HG02938 (cell line): ENCODE measurements at regions not wholly inside any gene's neighbourhood (a gene's known extent, or its start where the extent isn't known, plus 50 kb on each side); places are given as distances from the start of the nearest gene placed in this dataset.
"Not testable (repeated sequence)": the region's sequence is repeated elsewhere in the genome, so short reads cannot be mapped to it uniquely, and the experiment has no call there.

ENCODE experiments used
- ATAC-seq: cut with Tn5 transposase; IDR thresholded peaks from one replicate; pipeline ENCODE4 v1.9.1; 2021; ENCODE audit warnings: mild to moderate bottlenecking, moderate library complexity; ENCODE audit not compliant: unreplicated experiment

DNA sequence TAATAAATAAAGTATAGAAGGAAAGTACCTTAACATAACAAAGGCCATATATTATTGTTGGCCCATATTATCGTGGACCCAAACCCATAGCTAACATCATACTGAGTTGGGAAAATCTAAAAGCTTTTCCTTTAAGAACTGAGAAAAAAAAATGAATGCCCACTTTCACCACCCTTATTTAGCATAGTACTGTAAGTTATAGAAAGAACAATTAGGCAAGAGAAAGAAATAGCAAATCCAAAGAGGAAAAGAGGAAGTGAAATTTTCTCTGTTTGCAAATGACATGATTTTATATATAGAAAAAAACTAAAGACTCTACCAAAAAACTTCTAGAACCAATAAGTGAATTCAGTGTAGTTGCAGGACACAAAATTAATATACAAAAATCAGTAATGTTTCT is 1854.6 kb downstream of the PCDH7 start:
- ATAC-seq, result no peak

DNA sequence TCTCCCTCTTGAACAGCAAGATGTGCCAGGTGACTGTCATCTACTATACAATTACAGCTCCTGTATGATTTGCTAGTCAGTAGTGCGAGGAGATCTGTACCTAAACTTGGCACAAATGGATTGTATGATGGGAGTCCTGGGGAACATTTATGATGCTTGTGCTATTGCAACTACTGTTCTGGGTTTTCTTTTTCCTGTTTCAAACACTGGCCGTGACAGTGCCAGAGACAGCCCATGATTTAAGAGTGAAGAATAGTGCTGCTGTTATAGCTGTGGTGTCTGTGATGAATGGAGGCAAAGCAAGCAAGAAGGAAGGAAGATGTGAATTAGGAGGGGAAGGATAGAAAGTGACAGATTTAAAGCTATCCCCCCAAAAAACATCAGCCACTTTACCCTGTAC is 1868.9 kb downstream of the PCDH7 start:
- ATAC-seq, result no peak

DNA sequence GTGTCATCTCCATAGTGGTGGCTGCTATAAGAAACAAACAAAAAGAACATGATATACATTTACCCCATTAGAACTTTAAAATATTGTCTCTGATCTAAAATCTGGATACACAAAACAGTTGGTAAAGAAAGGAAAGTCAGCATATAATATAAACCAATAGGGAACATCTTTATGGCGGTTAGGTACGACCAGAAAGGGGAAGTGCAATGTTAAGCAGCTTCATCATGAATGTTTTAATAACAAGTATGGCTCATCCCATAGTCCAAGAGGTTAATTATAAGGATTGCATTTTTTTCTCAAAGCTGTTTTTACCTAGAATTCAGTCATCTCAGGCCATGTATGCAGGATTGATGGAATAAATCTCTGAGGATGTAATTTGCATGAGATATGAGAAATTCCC is 1869.7 kb downstream of the PCDH7 start:
- no peak for ATAC-seq

DNA sequence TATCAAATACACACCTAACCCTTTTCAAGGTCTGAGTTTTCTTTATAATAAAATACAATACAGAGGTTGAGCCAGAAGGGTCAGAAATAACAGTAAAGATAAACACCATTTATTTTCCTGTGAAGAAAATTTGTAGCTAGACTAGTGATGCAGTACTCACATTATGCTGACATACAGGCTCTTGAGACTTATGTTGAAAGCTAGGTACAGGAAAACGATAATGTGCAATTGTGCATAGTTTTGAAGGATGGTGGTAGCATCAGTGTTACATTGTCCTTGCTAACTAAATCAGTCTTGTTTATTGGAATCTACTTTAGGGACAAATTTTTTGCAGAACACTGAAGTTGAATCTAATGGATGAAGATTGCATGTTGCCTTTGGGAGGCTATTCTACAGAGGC is 1877.2 kb downstream of the PCDH7 start:
- ATAC-seq, result no peak

DNA sequence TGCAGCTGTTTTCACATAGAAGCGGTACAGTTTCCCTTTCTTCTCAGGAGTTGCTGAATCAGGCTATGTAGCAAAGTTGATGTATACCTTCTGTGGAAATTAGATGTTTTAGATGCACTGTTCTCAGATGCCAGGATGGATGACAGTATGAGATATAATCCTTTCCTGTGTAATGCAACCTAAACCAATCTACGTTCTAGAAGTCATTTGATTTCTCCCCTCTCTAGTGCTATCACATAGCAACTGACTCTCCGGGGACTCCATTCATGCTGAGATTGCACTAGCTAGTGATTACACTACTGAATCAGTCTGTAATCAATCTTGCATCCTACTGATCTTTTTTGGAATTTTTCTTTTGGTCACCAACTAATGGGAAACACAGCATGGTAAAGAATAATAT is 1881.7 kb downstream of the PCDH7 start:
- no peak for ATAC-seq

DNA sequence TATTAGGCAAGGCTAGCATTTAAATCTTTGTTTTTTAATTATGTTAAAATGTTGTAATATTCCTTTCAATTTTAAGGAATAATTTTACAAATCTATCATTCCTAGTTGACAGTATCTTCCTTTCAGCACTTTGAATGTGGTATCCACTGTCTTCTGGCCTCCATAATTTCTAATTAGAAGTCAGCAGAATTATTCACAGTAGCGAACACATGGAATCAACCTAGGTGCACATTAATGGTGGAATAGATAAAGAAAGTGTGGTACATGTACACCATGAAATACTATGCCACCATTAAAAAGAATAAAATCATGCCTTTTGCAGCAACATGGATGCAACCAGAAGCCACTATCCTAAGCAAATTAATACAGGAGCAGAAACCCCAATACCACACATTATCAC is 1887.8 kb downstream of the PCDH7 start:
- no peak for ATAC-seq

DNA sequence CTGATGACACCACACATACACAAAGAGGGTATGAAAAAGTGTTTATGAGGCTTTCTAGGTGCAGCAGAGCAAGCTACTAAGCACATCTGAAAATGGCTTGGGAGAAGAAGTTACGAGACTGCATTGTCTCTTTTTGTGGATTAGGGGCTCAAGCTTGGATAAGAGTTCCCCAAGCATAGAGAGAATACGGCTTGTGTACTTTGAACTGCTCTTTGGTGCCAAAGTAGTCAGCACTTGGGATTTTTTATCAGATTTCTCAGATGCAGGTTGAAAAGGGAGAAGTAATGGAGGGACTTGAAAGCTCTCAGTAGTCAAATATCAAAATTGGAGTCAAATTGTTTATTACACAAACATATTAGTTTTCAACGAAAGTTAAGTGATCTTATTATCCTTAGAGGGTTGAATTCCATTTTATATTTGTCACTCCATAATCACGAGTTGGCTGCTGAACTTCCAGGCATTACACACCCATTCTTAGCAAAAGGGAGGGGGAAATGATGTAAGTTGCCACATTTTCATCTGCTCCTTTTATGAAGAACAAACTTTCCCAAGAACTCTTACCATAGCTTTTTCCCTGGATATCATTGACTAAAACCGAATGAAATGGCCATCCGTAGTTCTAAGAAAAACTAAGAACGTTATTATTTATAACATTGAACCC is 1904.9 kb downstream of the PCDH7 start:
- ATAC-seq, result no peak

DNA sequence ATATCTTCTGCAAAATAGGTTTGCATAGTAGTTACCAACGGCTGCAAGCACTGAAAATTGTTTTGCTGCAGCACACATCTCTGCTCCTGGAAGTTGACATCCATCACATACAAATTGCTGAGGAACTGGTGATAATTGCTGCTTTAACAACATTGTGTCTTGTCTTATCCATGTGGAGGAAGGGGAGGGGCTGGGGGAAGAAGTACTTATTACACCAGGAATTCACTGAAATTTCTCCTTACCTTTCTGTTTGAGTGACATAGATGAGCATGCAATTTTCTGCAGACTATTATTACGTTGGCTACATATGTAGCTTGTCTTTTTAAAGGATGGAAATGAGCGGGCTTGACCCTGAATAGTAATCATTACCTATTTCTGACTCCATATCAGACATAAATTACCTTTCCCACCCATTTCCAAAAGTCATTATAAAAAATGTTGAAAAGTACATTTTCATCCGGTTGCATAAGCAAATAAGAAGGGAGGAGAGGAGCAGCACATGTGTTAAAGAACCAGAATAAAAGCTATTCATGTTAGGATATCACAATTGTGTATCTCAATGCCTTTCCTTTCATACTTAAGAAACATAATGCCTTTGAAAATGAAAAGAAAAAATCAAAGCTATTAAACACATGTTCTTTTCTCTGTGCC is 1905.6 kb downstream of the PCDH7 start:
- no peak for ATAC-seq

DNA sequence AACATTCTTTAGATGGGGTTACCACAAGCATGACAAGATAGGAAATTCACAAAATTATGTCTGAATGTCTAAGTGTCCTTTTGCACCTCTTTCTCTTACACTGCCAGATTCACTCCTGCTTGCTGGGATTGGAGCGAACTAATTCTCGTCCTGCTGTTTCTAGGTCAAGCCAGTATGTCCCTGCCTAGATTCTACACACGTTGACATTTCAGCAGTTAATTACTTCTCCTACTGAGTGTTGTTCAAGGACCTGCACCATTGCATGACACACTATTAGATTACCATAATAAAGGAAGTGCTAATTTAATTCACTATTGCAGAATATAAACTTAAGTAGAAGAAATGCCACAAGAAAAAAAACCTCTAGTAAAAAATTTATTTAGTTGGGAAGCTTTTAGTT is 1911.7 kb downstream of the PCDH7 start:
- no peak for ATAC-seq

DNA sequence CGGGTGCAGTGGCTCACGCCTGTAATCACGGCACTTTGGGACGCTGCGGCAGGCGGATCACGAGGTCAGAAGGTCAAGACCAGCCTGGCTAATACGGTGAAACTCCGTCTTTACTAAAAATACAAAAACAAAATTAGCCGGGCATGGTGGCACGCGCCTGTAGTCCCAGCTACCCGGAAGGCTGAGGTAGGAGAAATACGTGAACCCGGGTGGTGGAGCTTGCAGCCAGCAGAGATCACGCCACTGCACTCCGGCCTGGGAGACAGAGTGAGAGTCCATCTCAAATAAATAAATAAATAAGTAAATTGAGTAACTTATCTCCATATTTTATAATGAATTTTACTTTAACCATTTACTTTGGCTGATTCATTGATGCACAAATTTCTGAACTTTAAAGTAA is 1913.3 kb downstream of the PCDH7 start:
- no peak for ATAC-seq

DNA sequence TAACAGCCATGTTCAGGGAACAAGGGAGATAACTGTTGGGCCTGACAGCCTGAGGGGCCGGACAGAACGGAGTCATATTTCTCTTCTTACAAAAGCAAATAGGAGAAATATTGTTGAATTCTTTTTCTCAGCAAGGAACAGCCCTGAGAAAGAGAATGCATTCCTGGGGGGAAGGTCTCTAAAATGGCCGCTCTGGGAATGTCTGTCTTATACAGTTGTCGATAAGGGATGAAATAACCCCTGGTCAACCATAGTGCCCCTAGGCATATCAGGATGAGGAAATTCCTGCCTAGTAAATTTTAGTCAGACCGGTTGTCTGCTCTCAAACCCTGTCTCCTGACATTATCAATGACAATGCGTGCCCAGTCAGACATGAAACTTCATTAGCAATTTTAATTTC is 1925.5 kb downstream of the PCDH7 start:
- ATAC-seq, result no peak

DNA sequence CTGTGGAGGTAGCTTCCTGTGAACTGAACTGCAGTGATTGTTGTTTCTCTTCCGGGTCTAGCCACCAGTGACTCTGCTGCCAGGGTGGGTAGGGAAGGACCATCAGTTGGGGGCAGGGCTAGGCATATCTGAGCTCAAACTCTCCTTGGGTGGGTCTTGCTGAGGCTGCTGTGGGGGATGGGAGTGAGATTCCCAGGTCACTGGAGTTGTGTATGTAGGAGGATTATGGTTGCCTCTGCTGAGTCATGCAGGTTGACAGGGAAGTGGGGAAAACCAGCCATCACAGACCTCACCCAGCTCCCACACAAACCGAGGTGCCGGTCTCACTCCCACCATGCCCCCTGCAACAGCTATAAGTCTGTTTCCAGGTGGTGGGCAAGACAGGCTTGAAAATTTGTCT is 1937.8 kb downstream of the PCDH7 start:
- ATAC-seq, result no peak

DNA sequence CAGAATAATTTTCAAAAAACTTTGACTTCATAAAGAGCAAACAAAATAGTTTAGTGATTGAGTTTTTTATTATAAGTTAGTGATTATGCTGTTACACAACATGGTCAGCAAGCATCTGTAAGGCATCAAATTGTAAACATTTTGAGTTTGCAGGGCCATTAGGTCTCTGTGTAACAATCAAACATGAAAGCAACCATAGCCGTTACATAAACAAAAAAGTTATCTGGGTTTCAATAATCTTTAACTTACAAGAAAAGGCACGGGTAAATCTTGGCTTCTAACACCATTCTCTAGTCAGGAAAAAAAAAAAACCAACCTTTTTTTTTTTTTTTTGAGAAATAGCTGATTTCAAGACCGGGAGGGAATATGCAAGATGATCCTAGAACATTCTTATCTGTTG is 1941.1 kb downstream of the PCDH7 start:
- ATAC-seq, result no peak

DNA sequence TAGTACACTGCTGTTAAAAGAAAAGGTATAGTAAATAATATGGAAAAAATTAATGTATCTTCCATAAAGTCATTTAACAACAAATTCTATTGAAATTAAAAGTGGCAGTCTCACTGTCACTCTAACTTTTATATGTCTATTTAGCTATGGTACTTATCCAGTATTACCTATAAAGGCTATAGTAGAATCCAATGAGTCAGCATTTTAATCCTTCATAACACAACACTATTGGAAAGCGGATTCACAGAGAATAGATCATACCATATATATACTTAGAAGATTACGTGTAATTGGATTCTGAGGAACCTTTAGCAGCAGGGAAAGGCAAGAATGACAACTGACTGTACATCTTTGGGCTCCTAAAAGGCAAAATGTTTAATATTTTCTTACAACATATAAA is 1942.6 kb downstream of the PCDH7 start:
- no peak for ATAC-seq

DNA sequence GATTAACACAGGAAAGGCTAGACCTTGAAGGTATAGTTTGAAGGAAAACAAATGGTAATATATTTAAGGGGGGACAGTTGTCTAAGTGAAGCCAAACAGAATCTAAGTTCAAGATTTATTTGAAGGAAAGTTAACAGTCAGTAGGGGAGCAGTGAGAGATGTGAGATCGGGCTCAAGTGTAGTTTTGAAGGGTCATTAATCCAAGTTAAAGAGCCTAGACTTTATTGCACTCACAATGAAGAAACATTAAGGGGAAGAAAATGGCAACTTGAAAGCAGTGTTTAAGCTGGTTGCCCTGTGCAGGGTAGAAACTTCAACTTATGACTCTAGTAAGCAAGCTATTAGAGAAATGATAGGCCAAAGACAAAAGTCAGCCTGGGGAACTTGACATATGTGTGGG is 1952.2 kb downstream of the PCDH7 start:
- no peak for ATAC-seq

DNA sequence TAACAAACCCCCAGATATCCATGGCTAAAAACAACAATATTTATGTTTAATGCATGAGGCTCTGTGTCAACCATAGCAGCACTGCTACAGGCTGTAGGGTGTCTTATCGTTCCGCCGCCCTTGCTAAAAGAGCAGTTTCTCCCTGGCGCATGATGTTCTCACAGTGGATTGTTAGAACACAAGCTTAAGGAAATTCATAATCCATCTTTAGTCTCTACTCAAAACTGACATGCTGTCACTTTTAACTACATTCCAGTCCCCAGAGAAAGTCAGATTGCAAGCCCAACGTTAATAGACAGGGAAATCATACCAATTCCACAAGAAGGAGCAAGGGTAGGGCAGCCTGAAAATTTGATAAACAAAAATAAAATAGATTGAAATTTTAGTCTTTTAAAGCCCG is 1960.8 kb downstream of the PCDH7 start:
- no peak for ATAC-seq

DNA sequence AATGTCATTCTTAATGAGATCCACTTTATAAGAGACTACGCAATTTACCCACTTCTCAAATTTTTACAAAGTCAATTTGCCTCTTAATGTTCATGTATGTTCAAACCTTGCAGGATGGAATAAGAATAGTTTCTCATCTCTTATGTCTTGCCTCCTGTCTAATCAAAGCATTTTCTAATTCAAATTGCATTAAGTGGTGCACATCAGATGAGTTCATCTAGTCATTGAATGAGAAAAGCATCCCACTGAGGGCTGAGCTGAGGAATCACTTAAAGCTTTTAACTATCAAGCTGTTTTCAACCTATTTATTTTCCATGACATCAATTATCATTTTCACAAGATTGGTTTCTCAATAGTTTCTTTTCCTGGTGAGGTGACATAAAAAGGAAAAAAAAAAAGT is 1964.0 kb downstream of the PCDH7 start:
- no peak for ATAC-seq

DNA sequence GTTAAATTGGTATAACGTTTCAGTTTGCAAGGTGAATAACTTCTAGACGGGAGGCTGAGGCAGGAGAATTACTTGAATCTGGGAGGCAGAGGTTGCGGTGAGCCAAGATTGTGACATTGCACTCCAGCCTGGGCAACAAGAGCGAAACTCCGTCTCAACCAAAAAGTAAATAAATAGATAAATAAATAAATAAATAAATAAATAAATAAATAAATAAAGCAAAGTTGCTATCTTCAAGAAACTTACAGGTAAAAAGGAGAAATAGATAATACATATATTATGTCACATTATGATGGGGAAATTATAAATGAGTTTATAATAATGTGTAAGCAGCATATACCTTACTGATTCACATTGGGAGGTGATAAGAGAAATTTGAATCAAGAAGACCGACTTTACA is 1966.0 kb downstream of the PCDH7 start:
- ATAC-seq, result no peak

DNA sequence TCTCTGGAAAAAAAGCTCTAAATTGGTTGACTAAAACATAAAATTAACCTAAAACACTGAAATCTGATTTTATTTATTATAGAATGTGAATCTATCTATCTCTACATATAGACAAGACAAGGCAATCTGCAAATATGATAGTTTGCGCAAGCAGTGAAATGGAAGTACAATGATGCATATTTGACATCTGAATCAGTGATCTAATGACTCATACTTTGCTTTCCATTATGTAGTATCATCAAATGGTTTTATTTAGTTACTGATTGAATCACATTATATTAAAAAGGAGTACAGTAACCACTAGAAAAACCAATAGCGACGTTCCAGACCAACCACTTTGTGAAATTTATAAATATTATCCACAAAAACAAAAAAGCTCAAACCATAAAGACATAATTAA is 1969.3 kb downstream of the PCDH7 start:
- no peak for ATAC-seq

DNA sequence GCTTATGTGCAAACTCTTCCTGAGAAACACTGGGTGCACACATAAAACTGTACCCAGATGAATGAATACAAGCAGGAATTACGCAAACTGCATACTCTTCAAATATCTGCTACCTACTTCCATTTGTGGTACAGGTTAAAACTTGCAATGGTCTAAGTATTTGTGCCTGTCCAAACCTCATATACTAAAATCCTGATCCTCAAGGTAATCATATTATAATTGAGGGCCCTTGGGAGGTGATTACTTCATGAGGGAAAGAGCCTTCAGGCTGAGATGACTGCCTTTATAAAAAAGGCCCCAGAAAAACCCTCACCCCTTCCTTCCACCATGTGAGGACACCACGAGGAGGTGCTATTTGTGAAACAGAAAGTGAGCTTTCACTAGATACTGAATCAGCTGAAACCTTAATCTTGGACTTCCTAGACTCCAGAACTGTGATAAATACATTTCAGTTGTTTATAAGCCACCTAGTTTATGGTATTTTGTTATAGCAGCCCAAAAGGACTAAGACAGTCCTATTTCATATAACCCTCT is 1977.2 kb downstream of the PCDH7 start:
- ATAC-seq, result no peak

DNA sequence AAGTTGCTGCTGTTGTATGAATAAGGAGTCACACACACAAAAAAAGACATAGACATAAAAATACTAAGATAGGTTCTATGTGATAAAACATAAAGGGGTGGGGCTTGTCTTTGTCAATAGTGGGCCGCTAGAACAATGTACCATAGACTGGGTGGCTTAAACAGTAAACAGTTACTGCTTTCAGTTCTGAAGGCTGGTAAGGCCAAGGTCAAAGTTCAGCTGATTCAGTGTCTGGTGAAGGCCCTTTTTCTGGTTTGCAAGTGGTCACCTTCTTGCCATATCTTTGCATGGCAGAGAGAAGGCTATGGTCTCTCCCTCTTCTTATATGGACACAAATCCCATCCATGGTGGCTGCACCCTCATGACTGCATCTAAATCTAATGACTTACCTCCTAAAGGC is 1980.7 kb downstream of the PCDH7 start:
- ATAC-seq, result no peak

DNA sequence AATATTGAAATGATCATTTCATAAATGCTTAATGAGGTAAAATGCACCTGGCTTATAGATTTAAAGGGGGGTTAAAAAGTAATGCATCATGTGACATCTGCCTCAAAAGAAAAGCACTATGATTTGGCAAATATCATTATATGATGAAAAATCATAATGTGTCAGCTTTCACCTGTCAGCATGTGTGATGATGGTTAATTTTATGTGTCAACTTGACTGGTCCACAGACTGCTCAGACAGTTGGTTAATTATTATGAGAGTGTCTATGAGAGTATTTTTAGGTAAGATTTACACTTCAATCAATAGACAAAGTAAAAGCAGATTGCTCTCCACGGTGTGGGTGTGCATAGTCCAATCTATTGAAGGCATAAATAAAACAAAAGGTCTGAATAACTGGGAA is 1986.7 kb downstream of the PCDH7 start:
- no peak for ATAC-seq

DNA sequence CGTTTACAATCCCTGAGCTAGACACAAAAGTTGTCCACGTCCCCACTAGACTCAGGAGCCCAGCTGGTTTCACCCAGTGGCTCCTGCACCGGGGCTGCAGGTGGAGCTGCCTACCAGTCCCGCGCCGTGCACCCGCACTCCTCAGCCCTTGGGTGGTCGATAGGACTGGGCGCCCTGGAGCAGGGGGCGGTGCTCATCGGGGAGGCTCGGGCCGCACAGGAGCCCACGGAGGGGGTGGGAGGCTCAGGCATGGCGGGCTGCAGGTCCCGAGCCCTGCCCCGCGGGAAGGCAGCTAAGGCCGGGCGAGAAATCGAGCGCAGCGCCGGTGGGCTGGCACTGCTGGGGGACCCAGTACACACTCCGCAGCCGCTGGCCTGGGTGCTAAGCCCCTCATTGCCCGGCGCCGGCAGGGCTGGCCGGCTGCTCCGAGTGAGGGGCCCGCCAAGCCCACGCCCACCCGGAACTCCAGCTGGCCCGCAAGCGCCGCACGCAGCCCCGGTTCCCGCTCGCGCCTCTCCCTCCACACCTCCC is 1996.0 kb downstream of the PCDH7 start:
- ATAC-seq, result not testable (repeated sequence)
